Stomach (tissue), 4 donors: ENCODE measurements at regions not wholly inside any gene's neighbourhood (a gene's known extent, or its start where the extent isn't known, plus 50 kb on each side); places are given as distances from the start of the nearest gene placed in this dataset.

Source experiments
- EP300 ChIP-seq: sonication (generic); formaldehyde crosslinking; IDR thresholded peaks from one replicate; pipeline ENCODE4 v1.6.1; 2017; ENCODE audit warnings: antibody characterized with exemption
- POLR2A ChIP-seq, 4 donors: fragments of 450-650 bp; IDR thresholded peaks; one replicate each; pipeline ENCODE4 v1.6.1; 2016; ENCODE audit warnings: antibody characterized with exemption in 4 of 4, control low read depth in 2 of 4, mild to moderate bottlenecking in 1 of 4, moderate library complexity in 1 of 4
- POLR2AphosphoS5 ChIP-seq, 3 donors: sonication (generic); formaldehyde crosslinking; IDR thresholded peaks; one replicate each; pipeline ENCODE4 v1.6.1; 2016; ENCODE audit warnings: antibody characterized with exemption in 3 of 3
- TF ChIP-seq, protein P1 (sequence below), 7 experiments: fragments of 450-650 bp in 4 of 7; fragments of 200-600 bp in 3 of 7; sonication (generic) in 3 of 7; IDR thresholded peaks; one replicate each; pipeline ENCODE4 v1.5.1; 2016 to 2019; ENCODE audit warnings: antibody characterized with exemption in 7 of 7, control low read depth in 2 of 7, mild to moderate bottlenecking in 1 of 7

DNA sequence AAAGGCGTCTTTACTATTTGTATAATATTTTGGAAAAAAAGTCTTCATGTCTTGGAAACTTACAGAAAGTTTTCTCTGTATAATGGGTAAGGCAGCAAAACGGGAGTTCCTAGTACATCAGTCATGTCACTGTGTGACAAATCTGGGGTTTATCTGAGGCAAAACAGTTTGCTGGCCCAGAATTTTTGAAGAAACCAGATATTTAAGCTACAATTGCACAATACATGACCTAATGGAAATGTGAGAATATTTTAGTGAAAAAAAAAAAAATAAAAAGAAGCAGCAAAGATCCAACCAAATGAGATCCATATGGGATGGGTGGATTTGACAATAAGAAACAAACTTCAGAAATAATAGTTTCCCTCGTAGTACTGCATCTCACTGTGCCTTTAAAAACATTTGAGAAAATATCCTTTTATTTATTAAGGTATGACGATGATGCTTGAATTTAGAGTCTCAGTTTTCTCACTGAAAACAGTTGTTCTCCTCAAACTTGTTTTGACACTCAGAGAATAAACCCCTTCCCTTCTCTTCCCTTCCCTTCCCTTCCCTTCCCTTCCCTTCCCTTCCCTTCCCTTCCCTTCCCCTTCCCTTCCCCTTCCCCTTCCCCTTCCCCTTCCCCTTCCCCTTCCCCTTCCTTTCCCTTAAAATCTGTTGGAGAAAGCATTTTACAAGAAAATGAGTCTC lies 180.5 kb upstream of the TUT7 start:
- TF ChIP-seq POLR2AphosphoS5 (IDR thresholded peaks at IDR 0.05): no peak
- TF ChIP-seq, protein P1, sequence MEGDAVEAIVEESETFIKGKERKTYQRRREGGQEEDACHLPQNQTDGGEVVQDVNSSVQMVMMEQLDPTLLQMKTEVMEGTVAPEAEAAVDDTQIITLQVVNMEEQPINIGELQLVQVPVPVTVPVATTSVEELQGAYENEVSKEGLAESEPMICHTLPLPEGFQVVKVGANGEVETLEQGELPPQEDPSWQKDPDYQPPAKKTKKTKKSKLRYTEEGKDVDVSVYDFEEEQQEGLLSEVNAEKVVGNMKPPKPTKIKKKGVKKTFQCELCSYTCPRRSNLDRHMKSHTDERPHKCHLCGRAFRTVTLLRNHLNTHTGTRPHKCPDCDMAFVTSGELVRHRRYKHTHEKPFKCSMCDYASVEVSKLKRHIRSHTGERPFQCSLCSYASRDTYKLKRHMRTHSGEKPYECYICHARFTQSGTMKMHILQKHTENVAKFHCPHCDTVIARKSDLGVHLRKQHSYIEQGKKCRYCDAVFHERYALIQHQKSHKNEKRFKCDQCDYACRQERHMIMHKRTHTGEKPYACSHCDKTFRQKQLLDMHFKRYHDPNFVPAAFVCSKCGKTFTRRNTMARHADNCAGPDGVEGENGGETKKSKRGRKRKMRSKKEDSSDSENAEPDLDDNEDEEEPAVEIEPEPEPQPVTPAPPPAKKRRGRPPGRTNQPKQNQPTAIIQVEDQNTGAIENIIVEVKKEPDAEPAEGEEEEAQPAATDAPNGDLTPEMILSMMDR (IDR thresholded peaks at IDR 0.05): no peak
- no peak for TF ChIP-seq POLR2A (IDR thresholded peaks at IDR 0.05)
- no peak for TF ChIP-seq EP300
